NCI-H526 treated with DMSO at 0.1 percent for 48 hours (cell line): ENCODE measurements at regions not wholly inside any gene's neighbourhood (a gene's known extent, or its start where the extent isn't known, plus 50 kb on each side); places are given as distances from the start of the nearest gene placed in this dataset.
A peak's percentile ranks its signal among the peaks of the same experiment; 100 is the strongest.
"Not testable (repeated sequence)": the region's sequence is repeated elsewhere in the genome, so short reads cannot be mapped to it uniquely, and the experiment has no call there.

ENCODE experiments used
- DNase-seq: peaks from one replicate; lab custom pipeline; 2025; lab: John Stamatoyannopoulos, UW

DNA sequence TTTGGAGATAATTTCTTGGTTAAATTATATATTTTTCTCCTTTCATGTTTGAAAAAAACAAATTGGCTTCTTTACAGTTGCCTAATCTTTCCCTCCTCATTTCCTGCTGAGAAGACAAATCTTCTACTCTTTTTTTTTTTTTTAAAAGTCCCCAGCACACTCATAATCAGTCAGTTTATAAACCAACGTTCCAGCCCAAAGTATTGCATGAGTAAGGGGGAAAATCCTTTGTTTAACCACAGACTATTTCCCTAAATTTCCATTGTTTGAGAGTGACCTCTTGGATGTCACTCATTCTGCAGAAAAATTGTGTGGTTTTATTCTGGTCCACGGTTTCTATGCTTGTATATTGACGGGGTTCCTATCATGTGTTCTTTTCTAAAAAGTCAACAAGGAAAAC lies 55.1 kb upstream of the TLR4 start:
- no peak for DNase-seq

DNA sequence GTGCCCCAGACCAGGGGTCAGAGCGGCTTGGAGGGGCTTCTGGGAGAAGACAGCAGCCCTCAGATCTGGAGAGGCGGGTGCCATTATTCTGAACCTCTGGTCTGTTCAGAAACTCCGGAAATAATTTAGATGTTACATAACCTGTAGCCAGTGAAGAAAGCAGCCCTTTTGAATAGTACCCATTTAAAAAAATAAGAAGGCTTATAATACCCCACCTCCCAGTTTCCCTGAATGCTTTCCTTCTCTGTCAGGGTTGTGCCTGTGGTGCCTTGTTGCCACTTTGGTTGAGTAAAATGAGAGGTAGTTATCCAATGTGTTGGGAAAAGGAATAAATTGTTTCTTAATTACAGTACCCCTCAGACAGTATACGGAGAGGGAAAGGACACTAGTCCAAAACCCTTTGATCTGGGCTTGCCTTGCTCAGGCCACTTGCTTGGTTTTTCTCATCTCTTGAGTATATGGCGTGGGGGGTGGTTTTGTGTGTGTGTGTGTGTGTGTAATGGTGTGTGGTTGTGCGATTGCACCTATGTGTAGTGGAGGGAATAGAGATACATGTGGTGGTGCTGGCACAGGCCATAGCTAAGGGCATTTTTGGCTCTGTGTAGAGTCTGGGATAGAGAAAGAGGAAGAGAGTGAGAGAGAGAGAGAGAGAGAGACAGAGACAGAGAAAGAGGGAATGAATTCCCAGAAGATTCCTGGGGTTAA lies 59.1 kb upstream of the TLR4 start:
- DNase-seq, result no peak

DNA sequence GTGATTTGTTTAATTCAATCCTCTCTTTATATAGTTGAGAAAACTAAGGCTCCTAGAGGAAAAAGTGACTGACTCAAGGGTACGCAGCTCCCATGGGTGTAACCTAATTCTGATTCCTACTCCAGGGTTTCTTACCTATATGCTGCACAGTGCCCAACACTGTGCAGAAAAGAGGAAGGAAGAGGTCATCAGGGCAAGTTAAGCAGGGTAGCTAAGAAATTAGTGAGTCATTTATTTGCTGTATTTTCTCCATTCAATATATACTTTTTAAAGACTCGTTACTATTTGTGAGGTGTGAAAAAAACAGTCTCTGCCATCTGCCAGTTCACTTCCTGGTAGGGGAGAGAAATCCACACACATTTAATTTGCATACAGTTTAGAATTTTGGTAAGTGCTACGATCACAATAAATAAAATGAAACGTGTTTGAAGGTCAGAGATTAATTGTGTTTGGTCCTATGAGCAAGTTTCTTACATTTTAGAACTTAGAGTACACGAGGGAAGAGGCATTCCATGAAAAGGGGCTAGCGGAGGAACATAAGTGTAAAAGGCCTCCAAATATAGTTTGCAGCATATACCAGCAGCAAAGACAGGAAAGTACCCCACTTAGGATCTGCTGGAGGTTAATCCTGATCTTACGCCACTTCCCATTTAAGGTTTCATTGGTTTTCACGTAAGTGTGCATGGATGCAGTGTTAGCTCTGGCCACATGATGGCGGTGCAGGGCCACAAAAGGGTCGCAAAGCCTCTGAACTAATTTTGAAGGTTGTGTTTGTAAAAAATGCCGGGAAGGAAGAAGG lies 59.9 kb upstream of the TLR4 start:
- peak; percentile 29 for DNase-seq

DNA sequence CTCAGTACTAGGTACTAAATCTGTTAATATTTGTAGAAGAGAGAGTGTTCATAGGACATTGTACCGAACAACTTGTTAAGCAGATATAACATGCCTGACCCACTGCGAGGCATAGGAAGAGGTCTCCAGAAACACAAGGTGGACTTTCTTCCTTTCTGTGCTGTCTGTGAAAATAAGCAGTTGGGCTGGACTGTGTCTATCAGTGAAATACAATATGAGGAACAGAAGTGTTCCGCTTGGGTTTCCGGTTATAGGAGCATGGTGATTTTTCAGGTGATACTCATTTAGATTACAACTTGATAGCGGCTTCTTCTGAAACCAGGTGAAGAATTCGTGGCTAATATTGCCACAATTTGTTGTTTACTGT lies 60.9 kb upstream of the TLR4 start:
- no peak for DNase-seq

DNA sequence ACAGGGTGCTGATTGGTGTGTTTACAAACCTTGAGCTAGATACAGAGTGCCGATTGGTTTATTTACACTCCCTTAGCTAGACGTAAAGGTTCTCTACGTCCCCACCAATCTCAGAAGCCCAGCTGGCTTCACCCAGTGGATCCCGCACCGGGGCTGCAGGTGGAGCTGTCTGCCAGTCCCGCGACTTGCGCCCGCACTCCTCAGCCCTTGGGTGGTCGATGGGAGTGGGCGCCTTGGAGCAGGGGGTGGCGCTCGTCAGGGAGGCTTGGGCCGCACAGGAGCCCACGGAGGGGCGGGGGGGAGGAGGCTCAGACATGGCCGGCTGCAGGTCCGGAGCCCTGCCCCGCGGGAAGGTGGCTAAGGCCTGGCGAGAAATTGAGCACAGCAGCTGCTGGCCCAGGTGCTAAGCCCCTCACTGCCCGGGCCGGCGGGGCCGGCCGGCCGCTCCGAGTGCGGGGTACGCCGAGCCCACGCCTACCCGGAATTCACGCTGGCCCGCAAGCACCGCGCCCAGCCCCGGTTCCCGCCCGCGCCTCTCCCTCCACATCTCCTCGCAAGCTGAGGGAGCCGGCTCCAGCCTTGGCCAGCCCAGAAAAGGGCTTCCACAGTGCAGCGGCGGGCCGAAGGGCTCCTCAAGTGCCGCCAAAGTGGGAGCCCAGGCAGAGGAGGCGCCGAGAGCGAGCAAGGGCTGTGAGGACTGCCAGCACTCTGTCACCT lies 61.5 kb upstream of the TLR4 start:
- DNase-seq, result not testable (repeated sequence)

DNA sequence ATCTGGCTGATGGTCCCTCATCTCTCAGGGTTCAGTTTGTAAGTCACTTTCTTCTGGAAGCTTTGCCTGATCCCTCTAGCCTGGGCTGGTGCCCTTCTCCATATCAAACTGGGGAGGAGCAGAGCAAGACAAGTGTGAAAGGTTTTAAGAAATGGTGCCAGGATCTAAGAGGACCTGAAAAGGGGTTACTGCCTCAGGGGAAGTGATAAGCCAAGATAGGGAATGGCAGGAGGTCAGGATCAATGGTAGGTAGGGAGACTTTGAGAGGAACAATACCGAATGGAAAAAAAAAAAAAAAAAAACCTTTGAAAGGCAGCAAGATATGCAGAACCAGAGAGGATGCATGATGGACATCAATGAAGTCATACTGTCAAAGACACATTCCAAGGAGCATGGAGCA lies 67.5 kb upstream of the TLR4 start:
- DNase-seq, result no peak

DNA sequence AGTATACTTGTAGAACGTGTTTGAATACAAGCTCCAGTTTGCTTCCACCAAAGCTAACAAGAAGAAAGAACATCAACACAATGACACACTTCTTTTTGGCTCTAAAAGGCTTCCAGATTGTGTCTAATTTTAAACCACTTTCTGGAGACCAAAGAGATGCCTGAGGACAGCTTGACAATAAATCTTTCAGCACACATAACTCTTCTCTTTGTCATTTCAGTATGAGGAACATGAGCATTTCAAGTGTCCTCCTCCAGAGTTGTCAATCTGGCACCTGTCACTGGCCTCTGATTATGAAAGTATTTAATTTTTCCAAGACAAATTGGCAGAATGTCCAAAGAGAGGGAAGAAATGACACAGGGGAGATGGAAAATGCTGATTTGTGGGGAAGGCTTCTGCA lies 79.0 kb upstream of the TLR4 start:
- DNase-seq, result no peak

DNA sequence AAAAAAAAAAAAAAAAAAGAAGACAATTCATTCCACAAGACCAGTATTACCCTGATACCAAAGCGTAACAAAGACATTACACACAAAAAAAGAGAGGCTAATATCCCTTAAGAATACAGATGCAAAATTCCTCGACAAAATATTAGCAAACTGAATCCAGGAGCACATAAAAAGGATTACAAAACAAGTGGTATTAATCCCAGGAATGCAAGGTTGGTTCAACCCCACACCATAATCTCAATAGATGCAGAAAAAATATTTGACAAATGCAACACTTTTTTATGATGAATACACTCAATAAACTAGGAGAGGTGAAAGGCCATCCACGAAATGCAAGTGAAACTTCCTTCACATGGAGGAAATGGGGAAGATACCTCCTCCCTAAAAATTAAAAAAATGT lies 80.1 kb upstream of the TLR4 start:
- DNase-seq, result no peak

DNA sequence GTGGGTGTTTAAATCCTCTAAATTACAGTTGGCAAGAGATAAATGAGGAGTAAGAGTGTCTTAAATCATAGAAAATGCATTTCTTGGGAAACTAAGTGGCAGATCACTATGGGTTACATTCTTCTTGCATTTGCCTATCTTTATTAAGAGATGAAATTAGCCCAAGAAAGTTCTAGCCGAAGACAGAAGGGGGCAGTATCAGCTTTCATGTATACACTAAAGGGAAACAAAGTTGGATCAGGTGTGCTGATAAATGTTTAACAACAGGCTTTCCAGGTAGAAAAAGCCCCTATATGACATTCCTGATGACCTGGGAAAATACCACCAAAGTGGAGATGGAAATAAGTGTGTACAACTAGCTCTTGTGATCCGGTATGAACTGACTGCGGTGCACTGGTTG lies 81.9 kb upstream of the TLR4 start:
- no peak for DNase-seq

DNA sequence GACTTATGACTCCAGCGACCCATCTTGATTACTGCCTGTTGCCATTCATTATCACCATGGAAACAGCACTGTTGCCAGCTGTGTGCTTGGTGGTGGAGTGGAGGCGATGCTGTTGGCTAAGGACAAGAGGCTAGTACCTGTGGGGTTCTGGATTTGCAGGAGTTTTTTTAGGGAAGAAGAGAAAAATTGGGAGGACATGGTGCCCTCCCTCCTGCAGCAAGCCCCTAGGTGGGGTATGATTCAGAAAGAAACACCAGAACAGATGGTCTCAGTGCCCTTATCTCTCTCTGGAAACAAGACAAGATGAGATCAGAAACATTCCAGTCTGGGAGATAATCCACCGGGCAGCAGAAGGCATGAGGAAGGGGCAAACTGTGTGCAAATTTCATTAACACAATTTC lies 87.8 kb upstream of the TLR4 start:
- no peak for DNase-seq

DNA sequence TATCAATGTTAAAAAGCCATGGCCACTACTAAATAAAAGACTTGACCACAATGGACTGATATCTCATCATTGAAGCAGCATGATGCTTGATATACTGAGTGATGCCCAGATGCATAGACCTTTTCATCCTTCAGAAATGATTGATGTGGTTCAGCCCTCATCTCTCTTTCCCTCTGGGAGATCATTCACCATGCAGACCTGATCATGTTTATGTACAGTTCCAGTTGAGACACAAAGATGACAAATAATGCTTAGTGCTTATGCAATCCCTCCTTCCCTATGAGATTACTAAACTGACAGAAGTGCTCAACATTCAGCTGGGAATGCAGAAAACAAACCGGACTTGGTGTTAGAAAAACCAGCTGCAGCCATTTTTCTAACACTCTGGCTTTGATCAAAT lies 91.9 kb upstream of the TLR4 start:
- no peak for DNase-seq

DNA sequence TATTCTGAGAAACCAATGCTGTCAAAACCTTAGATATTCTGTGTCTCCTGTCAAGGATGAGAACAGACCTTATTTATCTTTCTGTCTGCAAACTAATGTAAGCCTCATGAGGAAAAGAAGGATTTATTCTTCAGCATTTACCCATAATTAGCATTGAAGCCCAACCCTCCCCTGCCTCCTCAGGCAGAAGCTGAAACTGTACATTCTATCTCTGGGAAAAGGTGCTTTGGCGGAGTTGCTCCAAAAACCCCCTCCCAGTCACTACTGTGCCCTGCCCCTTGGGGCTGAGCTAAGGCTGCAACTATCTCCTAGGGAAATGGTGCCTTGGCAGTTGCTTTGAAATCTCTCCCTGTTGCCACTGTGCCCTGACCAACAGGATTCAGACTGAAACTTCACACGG lies 106.2 kb upstream of the TLR4 start:
- no peak for DNase-seq

DNA sequence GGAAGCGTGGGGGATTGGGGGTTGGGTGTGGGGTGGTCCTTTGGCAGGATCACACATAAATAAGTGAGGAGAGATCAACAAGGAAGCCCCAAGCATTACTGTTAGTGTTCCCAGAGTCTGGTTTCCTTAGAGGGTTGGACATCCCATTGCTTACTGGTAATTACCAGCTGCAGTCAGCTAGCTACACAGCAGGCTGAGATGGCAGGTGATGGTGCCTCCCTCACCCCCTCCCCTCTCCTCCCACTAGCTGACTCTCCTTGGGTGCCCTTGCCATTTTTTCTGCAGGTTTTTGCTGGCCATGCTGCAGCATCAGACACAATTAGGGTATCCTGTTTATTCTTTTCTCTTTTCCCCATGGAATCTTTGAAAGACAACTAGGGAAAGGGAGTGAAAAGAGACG lies 107.5 kb upstream of the TLR4 start:
- DNase-seq, result no peak

DNA sequence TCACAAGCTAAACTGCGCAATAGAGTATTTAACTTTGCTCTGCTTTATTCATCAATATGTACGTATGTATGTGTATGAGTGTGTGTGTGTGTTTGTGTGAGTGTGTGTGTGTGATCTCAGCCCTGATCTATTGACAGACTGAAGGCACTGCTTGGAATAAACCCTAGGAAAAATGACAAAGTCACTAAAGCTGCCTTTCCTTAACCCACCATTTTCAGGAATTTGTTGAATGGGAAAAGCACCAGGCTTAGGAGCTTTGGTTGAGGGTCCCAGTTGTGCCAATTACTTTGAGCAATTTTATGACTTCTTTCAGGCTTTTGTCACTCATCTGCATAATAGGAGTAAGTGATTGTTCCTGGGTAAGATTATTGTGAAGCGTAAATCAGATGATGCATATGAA lies 108.6 kb upstream of the TLR4 start:
- DNase-seq, result no peak

DNA sequence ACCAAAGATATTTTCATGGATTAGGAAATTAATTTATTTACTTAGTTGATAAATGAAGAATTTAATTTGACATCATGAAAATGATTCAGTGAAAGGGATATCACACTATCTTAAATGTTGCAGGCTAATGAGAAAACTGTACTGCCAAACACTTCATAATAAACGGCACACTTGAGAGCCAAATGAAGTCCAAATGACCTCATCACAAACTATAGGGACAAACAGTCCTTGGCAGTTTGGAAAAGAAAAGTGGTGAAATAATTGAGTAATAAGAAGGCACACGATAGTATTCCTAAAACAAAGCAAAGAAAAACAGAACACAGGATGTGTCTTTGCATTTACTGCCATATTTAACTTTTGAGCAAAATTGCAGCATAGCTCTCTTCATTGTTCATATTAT lies 116.9 kb upstream of the TLR4 start:
- DNase-seq, result no peak

DNA sequence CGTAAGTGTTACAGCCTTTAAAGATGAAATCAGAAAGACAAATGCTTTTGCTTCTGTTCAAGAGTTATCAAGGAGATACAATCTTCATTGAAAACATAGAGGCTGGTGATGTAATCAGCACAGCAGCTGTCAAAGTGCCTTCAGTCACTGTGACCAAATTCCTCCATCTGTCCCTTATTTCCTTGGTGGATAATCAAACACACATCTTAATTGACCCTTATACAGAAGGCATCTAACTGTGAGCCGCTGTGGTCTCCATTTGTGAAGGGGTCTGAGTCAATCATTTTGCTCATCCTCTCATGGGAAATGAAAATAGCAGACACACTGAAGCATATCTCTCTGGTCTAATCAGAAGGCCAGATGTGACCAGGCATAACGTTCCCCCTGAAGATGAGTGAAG lies 130.1 kb upstream of the TLR4 start:
- DNase-seq, result no peak

DNA sequence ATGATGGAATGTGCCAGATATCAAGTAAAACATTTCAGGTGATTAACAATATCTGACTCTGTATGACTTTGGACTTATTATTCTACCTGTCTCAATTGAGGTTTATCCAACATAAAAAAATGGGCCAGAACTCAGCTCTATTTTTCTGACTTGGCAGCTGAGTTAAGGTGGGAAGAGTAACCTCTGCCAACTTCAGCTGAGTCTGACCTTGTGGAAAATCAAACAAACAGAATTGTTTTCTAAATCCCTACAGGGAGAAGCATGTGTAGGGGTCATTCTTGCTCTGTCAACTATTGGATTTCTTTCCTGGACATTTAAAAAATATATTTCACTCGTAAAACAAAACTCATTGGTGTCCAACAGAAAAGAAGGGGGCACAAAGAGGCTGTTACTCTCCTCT lies 139.4 kb upstream of the TLR4 start:
- no peak for DNase-seq

DNA sequence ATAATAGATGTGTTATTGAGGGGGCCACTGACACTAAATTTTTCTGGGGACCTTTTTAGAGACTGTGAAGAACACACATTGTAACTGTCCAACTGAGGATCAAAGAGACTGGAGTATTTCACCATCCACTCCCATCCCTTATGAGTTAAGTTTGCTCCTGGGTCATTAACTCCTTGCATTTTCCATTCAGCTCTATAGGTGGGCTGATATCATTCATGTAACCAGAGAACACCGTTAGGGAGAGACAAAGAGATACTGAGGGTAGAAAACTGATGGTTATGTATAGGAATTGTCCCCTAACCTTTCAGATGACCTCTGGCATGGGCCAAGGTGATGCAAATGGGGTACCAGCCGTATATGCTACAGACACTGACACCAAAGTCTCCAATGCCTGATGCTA lies 142.4 kb upstream of the TLR4 start:
- DNase-seq, result no peak

DNA sequence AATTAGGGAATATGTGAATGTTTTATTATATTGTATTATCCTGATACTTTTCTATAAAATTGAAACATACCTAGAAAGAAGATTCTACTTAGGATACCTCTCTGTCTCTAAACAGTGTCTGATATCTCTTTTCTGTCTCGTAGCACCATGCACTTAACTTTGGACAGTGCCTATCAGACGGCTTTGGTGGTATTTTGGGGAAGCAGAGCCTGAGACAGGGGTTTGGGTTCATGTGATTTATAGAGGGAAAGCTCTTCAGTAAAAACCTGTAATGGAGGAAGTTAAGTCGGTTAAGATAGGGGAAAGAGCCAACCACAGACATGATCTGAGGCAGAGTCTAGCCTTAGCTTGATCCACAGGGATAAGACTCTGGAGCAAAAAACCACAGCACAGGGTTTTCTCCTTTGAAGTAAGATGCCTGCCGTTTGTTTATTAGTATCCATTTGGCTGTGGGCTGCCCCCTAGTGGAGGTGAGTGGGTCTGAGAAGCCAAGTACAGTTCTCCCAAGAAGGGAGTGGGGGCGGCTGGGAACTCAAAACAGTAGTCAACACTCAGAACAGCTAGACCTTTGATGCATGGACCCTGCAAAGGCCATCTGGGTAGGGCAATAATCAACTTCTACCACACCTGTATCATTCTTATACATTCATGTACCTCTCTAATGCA lies 141.2 kb upstream of the ASTN2 start:
- no peak for DNase-seq

DNA sequence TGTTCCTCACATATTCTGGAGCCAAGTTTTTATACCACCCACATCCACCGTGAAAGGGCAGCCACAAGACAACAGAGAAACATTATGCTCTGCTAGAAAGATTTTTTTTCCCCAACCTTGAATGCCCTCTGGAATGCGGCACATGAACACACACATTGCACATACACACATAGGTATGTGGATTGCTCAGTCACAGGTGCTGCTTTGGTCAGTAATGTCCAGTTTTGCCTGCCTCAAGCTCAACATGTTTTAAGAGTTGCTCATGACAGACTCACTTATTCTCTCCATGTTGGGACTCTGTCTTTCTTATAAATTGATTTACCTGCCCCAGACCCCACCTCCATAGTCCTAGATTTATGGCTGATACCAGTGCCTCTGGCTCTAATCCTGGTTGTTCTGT lies 138.0 kb upstream of the ASTN2 start:
- DNase-seq, result no peak

DNA sequence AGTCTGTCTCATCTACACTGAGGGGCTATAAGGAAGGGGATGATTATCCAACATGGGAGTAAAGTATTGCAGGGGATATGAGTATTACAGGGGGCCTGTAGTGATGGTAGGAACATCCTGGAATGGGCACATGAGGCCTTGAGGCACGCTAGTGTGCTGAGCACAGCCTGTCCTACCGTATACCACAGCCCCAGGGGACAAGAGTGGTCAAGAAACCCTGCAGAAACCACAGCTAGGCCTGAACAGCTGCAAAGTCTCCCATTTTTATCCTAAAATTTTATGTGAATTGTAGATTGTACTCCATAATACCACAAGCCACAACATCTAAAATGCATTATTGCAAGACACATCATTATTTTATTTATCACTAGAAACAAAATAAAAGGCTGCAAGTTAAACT lies 136.3 kb upstream of the ASTN2 start:
- no peak for DNase-seq

DNA sequence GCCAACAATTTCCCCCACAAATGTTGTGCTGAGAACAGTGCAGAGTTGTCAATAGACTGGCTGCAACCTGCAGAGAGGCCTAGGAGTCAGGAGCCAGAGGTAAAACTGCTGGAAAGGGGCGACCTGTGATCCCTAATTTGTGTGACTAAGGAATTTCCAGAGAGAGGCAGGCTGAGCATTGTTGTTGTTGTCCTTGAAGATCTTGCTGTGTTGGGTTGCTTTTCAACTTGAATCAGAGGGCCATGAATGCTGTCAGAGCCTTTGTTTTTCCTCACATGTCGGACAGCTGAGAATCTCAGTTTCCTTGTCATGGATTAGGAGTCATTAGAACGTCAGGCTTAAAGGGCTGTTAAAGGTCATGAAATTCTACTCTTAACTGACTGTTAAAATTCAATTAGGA lies 134.6 kb upstream of the ASTN2 start:
- DNase-seq, result no peak

DNA sequence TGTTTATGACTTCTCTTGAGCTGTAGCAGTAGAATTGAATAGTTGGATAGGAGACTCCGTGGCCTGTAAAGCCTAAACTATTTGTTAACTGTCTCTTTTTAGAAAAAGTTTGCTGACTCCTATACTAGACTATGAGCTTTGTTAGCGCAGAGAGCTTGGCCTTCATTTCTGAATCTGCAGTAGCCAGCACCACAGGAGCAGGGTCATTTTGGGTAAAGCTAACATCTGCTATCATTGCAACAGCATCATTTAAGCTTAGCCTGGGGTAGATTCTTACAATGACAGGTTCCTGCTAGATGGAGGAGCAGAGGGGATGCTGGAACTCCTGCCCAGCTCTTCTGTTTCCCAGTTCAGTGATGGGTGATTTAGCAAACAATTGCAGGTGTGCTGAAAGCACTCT lies 133.7 kb upstream of the ASTN2 start:
- DNase-seq, result no peak
